ENCODE measurements at regions not wholly inside any gene's neighbourhood (a gene's known extent, or its start where the extent isn't known, plus 50 kb on each side); places are given as distances from the start of the nearest gene placed in this dataset.

DNA sequence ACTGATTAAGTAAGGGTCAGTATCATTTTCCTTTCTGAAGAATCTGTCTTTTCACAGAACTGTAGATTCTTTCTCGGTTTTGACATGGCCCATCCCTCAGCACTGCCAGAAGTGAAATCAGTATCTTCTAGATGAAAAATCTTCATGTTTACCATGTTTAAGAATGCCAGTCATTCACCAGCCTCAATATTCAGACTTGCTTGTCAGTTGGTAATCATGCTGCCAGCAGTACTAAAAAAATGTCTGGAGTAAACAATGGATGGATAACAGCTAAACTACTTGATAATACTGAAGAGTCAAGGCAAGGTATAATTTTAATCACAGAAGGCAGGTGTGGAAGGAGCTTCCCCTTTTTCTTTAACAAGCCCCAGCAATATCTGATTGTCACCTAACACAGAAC, 306.8 kb upstream of the DMAC1 start (continued):
- TF ChIP-seq, protein P1, sequence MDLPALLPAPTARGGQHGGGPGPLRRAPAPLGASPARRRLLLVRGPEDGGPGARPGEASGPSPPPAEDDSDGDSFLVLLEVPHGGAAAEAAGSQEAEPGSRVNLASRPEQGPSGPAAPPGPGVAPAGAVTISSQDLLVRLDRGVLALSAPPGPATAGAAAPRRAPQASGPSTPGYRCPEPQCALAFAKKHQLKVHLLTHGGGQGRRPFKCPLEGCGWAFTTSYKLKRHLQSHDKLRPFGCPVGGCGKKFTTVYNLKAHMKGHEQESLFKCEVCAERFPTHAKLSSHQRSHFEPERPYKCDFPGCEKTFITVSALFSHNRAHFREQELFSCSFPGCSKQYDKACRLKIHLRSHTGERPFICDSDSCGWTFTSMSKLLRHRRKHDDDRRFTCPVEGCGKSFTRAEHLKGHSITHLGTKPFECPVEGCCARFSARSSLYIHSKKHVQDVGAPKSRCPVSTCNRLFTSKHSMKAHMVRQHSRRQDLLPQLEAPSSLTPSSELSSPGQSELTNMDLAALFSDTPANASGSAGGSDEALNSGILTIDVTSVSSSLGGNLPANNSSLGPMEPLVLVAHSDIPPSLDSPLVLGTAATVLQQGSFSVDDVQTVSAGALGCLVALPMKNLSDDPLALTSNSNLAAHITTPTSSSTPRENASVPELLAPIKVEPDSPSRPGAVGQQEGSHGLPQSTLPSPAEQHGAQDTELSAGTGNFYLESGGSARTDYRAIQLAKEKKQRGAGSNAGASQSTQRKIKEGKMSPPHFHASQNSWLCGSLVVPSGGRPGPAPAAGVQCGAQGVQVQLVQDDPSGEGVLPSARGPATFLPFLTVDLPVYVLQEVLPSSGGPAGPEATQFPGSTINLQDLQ (CRISPR knock-in tag; IDR thresholded peaks at IDR 0.05) = no peak
- TF ChIP-seq ZNF773 (CRISPR knock-in tag; IDR thresholded peaks at IDR 0.05; ENCODE audit: borderline replicate concordance) (no peak), GLI4 (CRISPR knock-in tag; IDR thresholded peaks at IDR 0.05; ENCODE audit: borderline replicate concordance) (no peak), ZNF496 (CRISPR knock-in tag; IDR thresholded peaks at IDR 0.05; ENCODE audit: insufficient replicate concordance) (no peak), ZNF34 (CRISPR knock-in tag; IDR thresholded peaks at IDR 0.05; ENCODE audit: borderline replicate concordance) (no peak), ZNF674 (CRISPR knock-in tag; IDR thresholded peaks at IDR 0.05; ENCODE audit: low read depth) (no peak)
- TF ChIP-seq, protein P2, sequence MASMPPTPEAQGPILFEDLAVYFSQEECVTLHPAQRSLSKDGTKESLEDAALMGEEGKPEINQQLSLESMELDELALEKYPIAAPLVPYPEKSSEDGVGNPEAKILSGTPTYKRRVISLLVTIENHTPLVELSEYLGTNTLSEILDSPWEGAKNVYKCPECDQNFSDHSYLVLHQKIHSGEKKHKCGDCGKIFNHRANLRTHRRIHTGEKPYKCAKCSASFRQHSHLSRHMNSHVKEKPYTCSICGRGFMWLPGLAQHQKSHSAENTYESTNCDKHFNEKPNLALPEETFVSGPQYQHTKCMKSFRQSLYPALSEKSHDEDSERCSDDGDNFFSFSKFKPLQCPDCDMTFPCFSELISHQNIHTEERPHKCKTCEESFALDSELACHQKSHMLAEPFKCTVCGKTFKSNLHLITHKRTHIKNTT (CRISPR knock-in tag; IDR thresholded peaks at IDR 0.05) = no peak
- TF ChIP-seq, protein P3, sequence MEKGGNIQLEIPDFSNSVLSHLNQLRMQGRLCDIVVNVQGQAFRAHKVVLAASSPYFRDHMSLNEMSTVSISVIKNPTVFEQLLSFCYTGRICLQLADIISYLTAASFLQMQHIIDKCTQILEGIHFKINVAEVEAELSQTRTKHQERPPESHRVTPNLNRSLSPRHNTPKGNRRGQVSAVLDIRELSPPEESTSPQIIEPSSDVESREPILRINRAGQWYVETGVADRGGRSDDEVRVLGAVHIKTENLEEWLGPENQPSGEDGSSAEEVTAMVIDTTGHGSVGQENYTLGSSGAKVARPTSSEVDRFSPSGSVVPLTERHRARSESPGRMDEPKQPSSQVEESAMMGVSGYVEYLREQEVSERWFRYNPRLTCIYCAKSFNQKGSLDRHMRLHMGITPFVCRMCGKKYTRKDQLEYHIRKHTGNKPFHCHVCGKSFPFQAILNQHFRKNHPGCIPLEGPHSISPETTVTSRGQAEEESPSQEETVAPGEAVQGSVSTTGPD (CRISPR knock-in tag; IDR thresholded peaks at IDR 0.05) = no peak
- TF ChIP-seq, protein P4, sequence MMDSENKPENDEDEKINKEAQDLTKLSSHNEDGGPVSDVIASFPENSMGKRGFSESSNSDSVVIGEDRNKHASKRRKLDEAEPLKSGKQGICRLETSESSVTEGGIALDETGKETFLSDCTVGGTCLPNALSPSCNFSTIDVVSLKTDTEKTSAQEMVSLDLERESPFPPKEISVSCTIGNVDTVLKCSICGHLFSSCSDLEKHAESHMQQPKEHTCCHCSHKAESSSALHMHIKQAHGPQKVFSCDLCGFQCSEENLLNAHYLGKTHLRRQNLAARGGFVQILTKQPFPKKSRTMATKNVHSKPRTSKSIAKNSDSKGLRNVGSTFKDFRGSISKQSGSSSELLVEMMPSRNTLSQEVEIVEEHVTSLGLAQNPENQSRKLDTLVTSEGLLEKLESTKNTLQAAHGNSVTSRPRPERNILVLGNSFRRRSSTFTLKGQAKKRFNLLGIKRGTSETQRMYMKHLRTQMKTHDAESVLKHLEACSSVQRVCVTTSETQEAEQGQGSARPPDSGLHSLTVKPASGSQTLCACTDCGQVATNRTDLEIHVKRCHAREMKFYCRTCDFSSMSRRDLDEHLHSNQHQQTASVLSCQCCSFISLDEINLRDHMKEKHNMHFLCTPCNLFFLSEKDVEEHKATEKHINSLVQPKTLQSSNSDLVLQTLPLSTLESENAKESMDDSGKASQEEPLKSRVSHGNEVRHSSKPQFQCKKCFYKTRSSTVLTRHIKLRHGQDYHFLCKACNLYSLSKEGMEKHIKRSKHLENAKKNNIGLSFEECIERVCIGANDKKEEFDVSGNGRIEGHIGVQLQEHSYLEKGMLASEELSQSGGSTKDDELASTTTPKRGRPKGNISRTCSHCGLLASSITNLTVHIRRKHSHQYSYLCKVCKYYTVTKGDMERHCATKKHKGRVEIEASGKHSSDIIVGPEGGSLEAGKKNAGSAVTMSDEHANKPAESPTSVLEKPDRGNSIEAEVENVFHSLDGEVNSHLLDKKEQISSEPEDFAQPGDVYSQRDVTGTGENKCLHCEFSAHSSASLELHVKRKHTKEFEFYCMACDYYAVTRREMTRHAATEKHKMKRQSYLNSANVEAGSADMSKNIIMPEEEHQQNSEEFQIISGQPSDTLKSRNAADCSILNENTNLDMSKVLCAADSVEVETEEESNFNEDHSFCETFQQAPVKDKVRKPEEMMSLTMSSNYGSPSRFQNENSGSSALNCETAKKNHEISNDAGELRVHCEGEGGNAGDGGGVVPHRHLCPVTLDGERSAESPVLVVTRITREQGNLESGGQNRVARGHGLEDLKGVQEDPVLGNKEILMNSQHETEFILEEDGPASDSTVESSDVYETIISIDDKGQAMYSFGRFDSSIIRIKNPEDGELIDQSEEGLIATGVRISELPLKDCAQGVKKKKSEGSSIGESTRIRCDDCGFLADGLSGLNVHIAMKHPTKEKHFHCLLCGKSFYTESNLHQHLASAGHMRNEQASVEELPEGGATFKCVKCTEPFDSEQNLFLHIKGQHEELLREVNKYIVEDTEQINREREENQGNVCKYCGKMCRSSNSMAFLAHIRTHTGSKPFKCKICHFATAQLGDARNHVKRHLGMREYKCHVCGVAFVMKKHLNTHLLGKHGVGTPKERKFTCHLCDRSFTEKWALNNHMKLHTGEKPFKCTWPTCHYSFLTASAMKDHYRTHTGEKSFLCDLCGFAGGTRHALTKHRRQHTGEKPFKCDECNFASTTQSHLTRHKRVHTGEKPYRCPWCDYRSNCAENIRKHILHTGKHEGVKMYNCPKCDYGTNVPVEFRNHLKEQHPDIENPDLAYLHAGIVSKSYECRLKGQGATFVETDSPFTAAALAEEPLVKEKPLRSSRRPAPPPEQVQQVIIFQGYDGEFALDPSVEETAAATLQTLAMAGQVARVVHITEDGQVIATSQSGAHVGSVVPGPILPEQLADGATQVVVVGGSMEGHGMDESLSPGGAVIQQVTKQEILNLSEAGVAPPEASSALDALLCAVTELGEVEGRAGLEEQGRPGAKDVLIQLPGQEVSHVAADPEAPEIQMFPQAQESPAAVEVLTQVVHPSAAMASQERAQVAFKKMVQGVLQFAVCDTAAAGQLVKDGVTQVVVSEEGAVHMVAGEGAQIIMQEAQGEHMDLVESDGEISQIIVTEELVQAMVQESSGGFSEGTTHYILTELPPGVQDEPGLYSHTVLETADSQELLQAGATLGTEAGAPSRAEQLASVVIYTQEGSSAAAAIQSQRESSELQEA (CRISPR knock-in tag; IDR thresholded peaks at IDR 0.05; ENCODE audit: not compliant biosample characterization) = no peak
